ENCODE measurements at regions not wholly inside any gene's neighbourhood (a gene's known extent, or its start where the extent isn't known, plus 50 kb on each side); places are given as distances from the start of the nearest gene placed in this dataset.

DNA sequence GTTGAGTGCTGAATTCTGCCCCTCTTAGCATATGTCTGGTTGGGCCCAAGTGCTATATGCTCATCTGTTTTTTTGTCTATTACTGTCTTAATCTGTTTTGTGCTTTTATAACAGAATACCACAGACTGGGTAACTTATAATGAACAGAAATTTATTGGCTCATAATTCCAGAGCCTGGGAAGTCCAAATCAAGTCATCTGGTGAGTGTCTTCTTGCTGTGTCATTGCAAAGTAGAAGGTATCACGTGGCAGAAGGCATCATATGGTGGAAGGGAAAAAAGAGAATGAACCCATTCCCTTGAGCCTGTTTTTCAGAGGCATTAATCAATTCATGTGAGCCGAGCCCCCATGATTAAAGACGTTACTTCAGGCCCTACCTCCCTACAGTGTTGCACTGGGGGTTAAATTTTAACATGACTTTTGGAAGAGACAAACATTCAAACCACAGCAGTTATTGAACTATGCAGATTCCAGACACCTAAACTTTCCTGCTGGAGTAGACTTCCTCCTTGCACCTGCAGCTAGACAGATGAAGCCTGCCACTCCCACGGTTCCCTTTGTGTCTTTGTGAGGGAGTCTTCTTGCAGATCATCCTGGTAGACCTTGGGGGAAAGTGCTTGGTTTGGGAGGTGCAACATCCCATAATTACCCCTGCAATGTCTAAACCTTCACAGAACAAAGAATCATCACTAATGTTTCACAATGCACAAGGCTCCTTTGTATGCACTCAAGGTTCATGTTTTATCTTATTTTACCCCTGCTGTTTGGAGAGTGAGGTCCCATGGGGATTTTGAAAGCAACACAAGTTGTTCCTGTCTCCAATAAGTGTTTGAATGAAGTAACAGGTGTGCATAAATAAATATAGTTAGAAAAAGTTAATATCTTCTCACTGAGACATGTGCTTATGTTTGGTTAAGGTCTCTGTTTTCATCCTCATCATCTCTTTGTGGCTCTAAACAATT lies 64.7 kb upstream of the XCR1 start:
- TF ChIP-seq, protein P1, sequence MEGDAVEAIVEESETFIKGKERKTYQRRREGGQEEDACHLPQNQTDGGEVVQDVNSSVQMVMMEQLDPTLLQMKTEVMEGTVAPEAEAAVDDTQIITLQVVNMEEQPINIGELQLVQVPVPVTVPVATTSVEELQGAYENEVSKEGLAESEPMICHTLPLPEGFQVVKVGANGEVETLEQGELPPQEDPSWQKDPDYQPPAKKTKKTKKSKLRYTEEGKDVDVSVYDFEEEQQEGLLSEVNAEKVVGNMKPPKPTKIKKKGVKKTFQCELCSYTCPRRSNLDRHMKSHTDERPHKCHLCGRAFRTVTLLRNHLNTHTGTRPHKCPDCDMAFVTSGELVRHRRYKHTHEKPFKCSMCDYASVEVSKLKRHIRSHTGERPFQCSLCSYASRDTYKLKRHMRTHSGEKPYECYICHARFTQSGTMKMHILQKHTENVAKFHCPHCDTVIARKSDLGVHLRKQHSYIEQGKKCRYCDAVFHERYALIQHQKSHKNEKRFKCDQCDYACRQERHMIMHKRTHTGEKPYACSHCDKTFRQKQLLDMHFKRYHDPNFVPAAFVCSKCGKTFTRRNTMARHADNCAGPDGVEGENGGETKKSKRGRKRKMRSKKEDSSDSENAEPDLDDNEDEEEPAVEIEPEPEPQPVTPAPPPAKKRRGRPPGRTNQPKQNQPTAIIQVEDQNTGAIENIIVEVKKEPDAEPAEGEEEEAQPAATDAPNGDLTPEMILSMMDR (IDR thresholded peaks at IDR 0.05; ENCODE audit: insufficient read depth, low read depth, low read length) = no peak
- TF ChIP-seq EZH2 (IDR thresholded peaks at IDR 0.05; ENCODE audit: insufficient read depth, low read length) = no peak

Measured in astrocyte (in vitro differentiated cells and primary cell).